ENCODE measurements at regions not wholly inside any gene's neighbourhood (a gene's known extent, or its start where the extent isn't known, plus 50 kb on each side); places are given as distances from the start of the nearest gene placed in this dataset.
"Not testable (repeated sequence)": the region's sequence is repeated elsewhere in the genome, so short reads cannot be mapped to it uniquely, and the experiment has no call there.

- intact Hi-C loops (cut with micrococcal nuclease), result no loop called here
- Mint-ChIP-seq H3K4me3 (no peak overlapping the region), H3K36me3 (ENCODE audit: low read depth) (no peaks in the 10 kb centered on the region), H3K9me3 (peaks cover 8% of the 10 kb centered on the region), H3K27me3 (no peaks in the 10 kb centered on the region), H3K27ac (no peak overlapping the region), H3K4me1 (ENCODE audit: low read depth) (no peaks in the 10 kb centered on the region)
- ATAC-seq, result no peak
- ChIA-PET POLR2A (no interaction called here), CTCF (interaction anchor here (1.0 to 1.3 kb wide), 2 partner anchors 9 to 264 kb away, joined by 3 read pairs; no protein-coding TSS in a partner anchor)
- DNase-seq, result no peak
- no peak for TF ChIP-seq CTCF (IDR thresholded peaks at IDR 0.05)
Observed at GRCh38 chr7:121730869-121731268, 142.1 kb upstream of the PTPRZ1 start.

- no peak for ATAC-seq
- CTCF ChIA-PET, result no interaction called here
- H3K27ac Mint-ChIP-seq, result no peak overlapping the region
- POLR2A ChIA-PET, result no interaction called here
- H3K4me3 Mint-ChIP-seq, result no peak overlapping the region
- no peaks in the 10 kb centered on the region for H3K4me1 Mint-ChIP-seq (ENCODE audit: low read depth)
- no peaks in the 10 kb centered on the region for H3K36me3 Mint-ChIP-seq (ENCODE audit: low read depth)
- no peak for DNase-seq
- H3K27me3 Mint-ChIP-seq, result no peaks in the 10 kb centered on the region
- TF ChIP-seq CTCF (IDR thresholded peaks at IDR 0.05), result no peak
- intact Hi-C loops (cut with micrococcal nuclease), result no loop called here
- H3K9me3 Mint-ChIP-seq, result peaks cover 4% of the 10 kb centered on the region
Observed at GRCh38 chr7:121714559-121715303, 158.2 kb upstream of the PTPRZ1 start.

- H3K4me3 Mint-ChIP-seq; ATAC-seq; DNase-seq; H3K9me3 Mint-ChIP-seq; H3K27me3 Mint-ChIP-seq; H3K4me1 Mint-ChIP-seq (ENCODE audit: low read depth); H3K27ac Mint-ChIP-seq; H3K36me3 Mint-ChIP-seq (ENCODE audit: low read depth); CTCF ChIA-PET; POLR2A ChIA-PET; intact Hi-C loops (cut with micrococcal nuclease): not testable (repeated sequence)
Observed at GRCh38 chr7:121712961-121713360, 160.0 kb upstream of the PTPRZ1 start.

GRCh38 chr7:121697731-121698316, 175.1 kb upstream of the PTPRZ1 start:
- ATAC-seq (no peak), DNase-seq (no peak)
- no peaks in the 10 kb centered on the region for H3K9me3 Mint-ChIP-seq
- H3K27ac Mint-ChIP-seq, result no peak overlapping the region
- ChIA-PET POLR2A (no interaction called here), CTCF (no interaction called here)
- H3K4me1 Mint-ChIP-seq (ENCODE audit: low read depth), result no peaks in the 10 kb centered on the region
- H3K27me3 Mint-ChIP-seq, result no peaks in the 10 kb centered on the region
- TF ChIP-seq CTCF (IDR thresholded peaks at IDR 0.05), result no peak
- no peaks in the 10 kb centered on the region for H3K36me3 Mint-ChIP-seq (ENCODE audit: low read depth)
- intact Hi-C loops (cut with micrococcal nuclease), result no loop called here
- no peak overlapping the region for H3K4me3 Mint-ChIP-seq

GRCh38 chr7:121696954-121697353, 176.0 kb upstream of the PTPRZ1 start:
- H3K27ac Mint-ChIP-seq, result no peak overlapping the region
- ChIA-PET POLR2A (no interaction called here), CTCF (no interaction called here)

More at GRCh38 chr7:121696954-121697353, 176.0 kb upstream of the PTPRZ1 start:
- TF ChIP-seq CTCF (IDR thresholded peaks at IDR 0.05), result no peak
- no peak for DNase-seq
- ATAC-seq, result no peak
- H3K9me3 Mint-ChIP-seq, result no peaks in the 10 kb centered on the region
- intact Hi-C loops (cut with micrococcal nuclease), result no loop called here
- H3K4me1 Mint-ChIP-seq (ENCODE audit: low read depth), result no peaks in the 10 kb centered on the region
- H3K27me3 Mint-ChIP-seq, result no peaks in the 10 kb centered on the region
- H3K36me3 Mint-ChIP-seq (ENCODE audit: low read depth), result no peaks in the 10 kb centered on the region
- H3K4me3 Mint-ChIP-seq, result no peak overlapping the region
